T-helper 17 cell (primary cell): ENCODE measurements at regions not wholly inside any gene's neighbourhood (a gene's known extent, or its start where the extent isn't known, plus 50 kb on each side); places are given as distances from the start of the nearest gene placed in this dataset.

Experiments used
- ATAC-seq: fragments of 150-1000 bp; cut with Tn5 transposase; 2 replicates; pipeline ENCODE4 v1.10.0; 2021; ENCODE audit warnings: mild to moderate bottlenecking, moderate library complexity
- DNase-seq, 3 donors: peaks; one replicate each; pipeline versions ENCODE4 v3.0.0 to v3.0.0-alpha.2; 2020 to 2021
- H3K9me3 ChIP-seq: one replicate; pipeline ENCODE4 v1.7.0; 2013; ENCODE audit warnings: low read length, mild to moderate bottlenecking; ENCODE audit not compliant: control insufficient read depth, poor library complexity, severe bottlenecking
- H3K27ac Mint-ChIP-seq: one replicate; pipeline ENCODE4 v1.8.0; 2022; ENCODE audit warnings: mild to moderate bottlenecking, moderate library complexity, mixed read lengths
- H3K27me3 Mint-ChIP-seq: one replicate; pipeline ENCODE4 v1.8.0; 2022; ENCODE audit warnings: mixed read lengths
- H3K36me3 Mint-ChIP-seq: one replicate; pipeline ENCODE4 v1.8.0; 2022; ENCODE audit warnings: low read depth, mixed read lengths
- H3K4me1 Mint-ChIP-seq: one replicate; pipeline ENCODE4 v1.8.0; 2022; ENCODE audit warnings: mild to moderate bottlenecking, mixed read lengths
- H3K4me3 Mint-ChIP-seq: one replicate; pipeline ENCODE4 v1.8.0; 2022; ENCODE audit warnings: mild to moderate bottlenecking, moderate library complexity, mixed read lengths

DNA sequence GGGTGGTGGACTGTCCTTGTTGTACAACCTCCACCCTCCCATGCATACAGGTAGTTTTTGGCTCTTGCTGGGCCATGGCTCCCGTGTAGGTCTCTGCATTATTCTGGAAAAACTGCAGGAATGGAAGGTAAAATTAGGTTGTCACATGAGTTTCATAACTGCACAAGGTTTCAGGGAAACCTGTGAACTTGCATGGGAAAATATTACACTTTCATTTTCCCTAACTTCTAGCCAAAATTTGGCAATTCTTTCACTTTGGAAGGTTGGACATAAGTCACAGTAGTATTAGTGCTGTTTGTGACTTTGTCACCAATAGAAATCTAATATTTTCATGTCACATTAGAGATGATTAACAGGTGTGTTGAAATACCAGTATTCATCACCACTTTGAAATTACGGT is 118.1 kb upstream of the MGAT5 start:
- Mint-ChIP-seq H3K4me3 (peak overlapping the region; percentile 57), H3K36me3 (peaks cover 3% of the 10 kb centered on the region), H3K27ac (peak overlapping the region; percentile 87), H3K4me1 (peaks cover 64% of the 10 kb centered on the region), H3K27me3 (no peaks in the 10 kb centered on the region)
- H3K9me3 ChIP-seq = no peaks in the 10 kb centered on the region
- no peak for DNase-seq
- ATAC-seq = no peak

DNA sequence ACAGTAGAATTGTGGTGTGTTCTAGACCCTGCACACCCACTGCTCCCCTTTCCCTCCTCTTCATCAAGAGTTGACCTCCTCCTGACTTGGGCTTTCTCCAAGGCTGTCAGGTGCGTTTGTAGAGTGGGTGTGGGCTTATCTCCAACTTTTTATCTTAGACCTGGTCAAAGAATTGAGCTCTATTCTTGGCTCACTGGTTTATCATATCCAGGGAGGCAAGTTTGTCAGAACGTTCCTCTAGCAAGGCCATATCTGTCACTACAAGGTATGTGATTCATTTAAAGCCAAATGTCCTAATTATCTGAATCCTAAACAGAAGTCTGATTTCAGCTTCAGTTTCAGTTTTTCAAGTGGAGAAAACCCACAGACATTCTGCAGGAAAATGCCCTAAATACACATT is 117.1 kb upstream of the MGAT5 start:
- H3K9me3 ChIP-seq = no peaks in the 10 kb centered on the region
- H3K27ac Mint-ChIP-seq = peak overlapping the region; percentile 87
- peaks cover 69% of the 10 kb centered on the region for H3K4me1 Mint-ChIP-seq
- peak overlapping the region; percentile 86 for H3K4me3 Mint-ChIP-seq
- ATAC-seq (peak; percentile 21), DNase-seq (no peak)
- peaks cover 3% of the 10 kb centered on the region for H3K36me3 Mint-ChIP-seq
- H3K27me3 Mint-ChIP-seq = no peaks in the 10 kb centered on the region

DNA sequence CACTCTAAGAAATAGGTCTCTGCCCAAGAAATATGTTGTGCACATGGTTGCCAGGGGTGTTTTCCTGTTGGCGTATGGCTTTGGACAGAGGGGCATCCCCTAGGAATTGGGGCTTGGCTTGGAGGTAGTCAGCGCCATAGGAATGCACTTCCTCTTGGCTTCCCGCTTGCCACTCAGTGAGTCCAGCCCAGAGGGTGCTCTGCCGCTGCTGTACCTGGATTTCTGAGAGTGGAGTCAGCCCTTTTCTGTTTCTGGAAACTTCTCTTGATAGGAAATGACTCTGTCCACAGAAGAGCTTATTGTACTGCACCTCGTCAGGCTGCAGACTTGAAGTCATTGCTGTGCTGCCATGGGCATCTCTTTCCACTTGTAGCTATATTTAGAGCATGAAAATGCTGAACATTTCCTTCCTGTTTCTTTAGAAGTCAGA is 116.7 kb upstream of the MGAT5 start:
- DNase-seq = no peak
- peak overlapping the region; percentile 86 for H3K4me3 Mint-ChIP-seq
- H3K27ac Mint-ChIP-seq = peak overlapping the region; percentile 87
- H3K9me3 ChIP-seq = no peaks in the 10 kb centered on the region
- peak; percentile 56 for ATAC-seq
- H3K36me3 Mint-ChIP-seq = peaks cover 3% of the 10 kb centered on the region
- peaks cover 69% of the 10 kb centered on the region for H3K4me1 Mint-ChIP-seq
- H3K27me3 Mint-ChIP-seq = no peaks in the 10 kb centered on the region

DNA sequence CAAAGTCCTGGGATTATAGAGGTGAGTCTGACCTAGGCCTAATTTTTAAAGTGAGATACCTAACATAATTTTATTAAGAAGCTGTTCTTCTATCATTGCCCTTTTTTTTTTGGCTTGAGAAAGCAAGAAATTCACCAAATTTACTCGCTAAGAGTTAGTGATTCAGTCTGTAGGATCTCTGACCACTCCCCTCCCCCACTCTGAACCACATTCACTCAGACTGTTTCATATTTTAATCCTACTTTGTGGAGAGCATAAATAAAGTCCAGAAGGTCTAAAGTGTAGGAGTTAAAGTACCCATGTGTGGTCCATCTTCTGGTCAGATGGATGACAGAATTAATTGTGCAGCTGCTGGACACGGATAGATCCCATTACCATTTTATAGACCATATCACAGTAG is 115.8 kb upstream of the MGAT5 start:
- Mint-ChIP-seq H3K4me3 (peak overlapping the region; percentile 33), H3K27me3 (no peaks in the 10 kb centered on the region)

DNA sequence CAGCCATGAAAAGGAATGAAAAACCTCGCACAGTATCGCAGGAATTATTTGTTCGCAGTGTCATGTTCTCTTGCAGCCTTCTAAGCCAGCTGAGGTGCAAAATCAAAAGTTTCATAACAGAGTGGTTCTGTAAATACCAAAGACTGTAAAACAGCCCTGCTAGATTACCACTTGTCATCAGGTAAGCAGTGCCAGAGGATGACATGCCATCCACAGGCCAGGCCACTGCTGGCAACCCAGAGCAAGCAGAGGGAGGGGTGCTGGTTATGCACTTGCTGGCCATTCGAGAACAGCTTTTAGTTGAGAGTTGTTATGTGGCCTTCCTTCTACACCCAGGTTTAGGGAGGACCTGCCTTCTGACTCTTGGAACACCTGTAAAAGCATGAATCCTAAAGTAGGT is 114.3 kb upstream of the MGAT5 start:
- Mint-ChIP-seq H3K4me3 (peak overlapping the region; percentile 25), H3K4me1 (peaks cover 77% of the 10 kb centered on the region)
- no peak for ATAC-seq

More for the DNA sequence above, 115.8 kb upstream of the MGAT5 start:
- peak overlapping the region; percentile 87 for H3K27ac Mint-ChIP-seq
- H3K4me1 Mint-ChIP-seq = peaks cover 74% of the 10 kb centered on the region
- no peak for ATAC-seq
- DNase-seq = no peak
- H3K36me3 Mint-ChIP-seq = peaks cover 5% of the 10 kb centered on the region
- H3K9me3 ChIP-seq = no peaks in the 10 kb centered on the region

DNA sequence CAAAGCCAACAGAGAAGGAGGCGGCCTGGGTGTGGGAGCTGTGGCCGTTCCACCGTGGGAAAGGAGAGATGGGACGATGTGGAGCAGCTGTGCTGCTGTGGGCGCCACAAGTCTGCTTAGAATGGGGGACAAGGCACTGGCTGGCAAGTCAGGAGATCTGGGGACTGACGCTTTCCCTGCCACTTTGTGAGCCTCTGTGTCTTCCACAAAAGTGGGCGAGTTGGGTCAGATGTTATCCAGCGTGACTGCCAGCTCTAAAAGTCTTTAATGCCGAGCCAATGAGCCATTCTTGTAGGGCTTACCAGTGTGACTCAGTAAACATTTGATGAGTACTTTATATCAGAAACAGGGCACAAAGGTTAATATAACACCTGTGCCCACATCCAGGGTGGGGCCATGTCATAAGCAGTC is 113.6 kb upstream of the MGAT5 start:
- Mint-ChIP-seq H3K36me3 (peaks cover 9% of the 10 kb centered on the region), H3K4me3 (no peak overlapping the region), H3K4me1 (peaks cover 77% of the 10 kb centered on the region), H3K27ac (peak overlapping the region; percentile 98), H3K27me3 (no peaks in the 10 kb centered on the region)
- no peaks in the 10 kb centered on the region for H3K9me3 ChIP-seq
- no peak for DNase-seq
- no peak for ATAC-seq

More for the DNA sequence above, 114.3 kb upstream of the MGAT5 start:
- DNase-seq = no peak
- Mint-ChIP-seq H3K27me3 (no peaks in the 10 kb centered on the region), H3K36me3 (peaks cover 9% of the 10 kb centered on the region), H3K27ac (peak overlapping the region; percentile 98)
- H3K9me3 ChIP-seq = no peaks in the 10 kb centered on the region

DNA sequence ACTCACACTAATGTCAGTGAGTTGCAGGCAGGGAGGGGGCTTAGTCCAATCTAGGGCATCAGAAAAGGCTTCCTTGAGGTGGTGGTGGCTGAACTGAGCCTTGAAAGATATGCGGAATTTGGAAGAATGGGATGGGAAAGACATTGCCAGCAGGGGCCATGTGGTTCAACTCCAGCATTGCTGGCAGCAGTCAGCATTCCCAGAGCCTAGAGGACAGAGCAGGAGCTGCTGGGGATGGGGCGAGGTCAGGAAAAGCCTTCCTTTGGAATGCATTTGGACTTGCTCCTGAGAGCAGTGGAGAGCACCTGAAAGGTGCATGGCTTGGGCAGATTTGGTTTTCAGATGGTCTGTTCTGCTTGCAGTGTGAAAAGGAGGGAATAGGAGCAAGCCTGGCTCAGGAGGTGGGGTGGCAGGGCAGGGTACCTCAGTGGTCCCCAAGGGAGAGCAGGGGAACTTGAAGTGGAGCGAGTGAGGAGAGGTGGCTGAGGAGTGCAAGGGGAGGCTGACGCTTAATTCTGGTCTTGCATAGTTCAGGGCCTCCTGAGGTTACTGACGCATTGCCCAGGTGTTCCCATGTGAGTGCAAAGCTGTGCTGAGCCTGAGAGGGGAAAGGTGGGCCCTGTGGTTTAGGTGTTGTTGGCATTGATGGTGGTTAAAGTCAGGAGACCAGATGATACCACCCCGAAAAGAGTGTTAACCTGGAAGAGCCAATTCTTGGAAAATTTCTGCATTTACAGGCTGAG is 112.1 kb upstream of the MGAT5 start:
- H3K4me3 Mint-ChIP-seq = peak overlapping the region; percentile 46

DNA sequence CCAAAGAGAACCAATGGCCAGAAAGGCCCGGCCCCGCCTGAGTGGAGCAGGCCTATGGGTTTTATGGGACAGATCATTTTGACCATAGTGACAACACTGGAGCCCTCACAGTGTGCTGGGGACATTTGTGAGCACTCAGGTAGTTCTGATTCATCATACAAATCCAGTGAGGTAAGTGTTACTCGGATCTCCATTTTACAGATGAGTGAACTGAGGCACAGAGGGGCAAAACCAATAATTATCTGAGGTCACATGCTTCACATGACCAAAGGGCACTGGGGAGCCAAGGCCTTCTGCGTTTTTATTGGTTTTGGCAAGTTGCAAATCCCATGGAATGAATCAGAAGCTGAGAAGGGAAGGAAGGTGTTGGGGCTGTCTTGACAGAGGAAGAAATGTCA is 111.5 kb upstream of the MGAT5 start:
- no peaks in the 10 kb centered on the region for H3K9me3 ChIP-seq
- Mint-ChIP-seq H3K27me3 (no peaks in the 10 kb centered on the region), H3K4me1 (peaks cover 79% of the 10 kb centered on the region), H3K4me3 (peak overlapping the region; percentile 56), H3K27ac (peak overlapping the region; percentile 98), H3K36me3 (peaks cover 9% of the 10 kb centered on the region)
- no peak for DNase-seq
- no peak for ATAC-seq

More for the DNA sequence above, 112.1 kb upstream of the MGAT5 start:
- H3K27me3 Mint-ChIP-seq = no peaks in the 10 kb centered on the region
- H3K9me3 ChIP-seq = no peaks in the 10 kb centered on the region
- DNase-seq (no peak), ATAC-seq (no peak)
- peak overlapping the region; percentile 98 for H3K27ac Mint-ChIP-seq
- peaks cover 85% of the 10 kb centered on the region for H3K4me1 Mint-ChIP-seq
- H3K36me3 Mint-ChIP-seq = peaks cover 9% of the 10 kb centered on the region

DNA sequence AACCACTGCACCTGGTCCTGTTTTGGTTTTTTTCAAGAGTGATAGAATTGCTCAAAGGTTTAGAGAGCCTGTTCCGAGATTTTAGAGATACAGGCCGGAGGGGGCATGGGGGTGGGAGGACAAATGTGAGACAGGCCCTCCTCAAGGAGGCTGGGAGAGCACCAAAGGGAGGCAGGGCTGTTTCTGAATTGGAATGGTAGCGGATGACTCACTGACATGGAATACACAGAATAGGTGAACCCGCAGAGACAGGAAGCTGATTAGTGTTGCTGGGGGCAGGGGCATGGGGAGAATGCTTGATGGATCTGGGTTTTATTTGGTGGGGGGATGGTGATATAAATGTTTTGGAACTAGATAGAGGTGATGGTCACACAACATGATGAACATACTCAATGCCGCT is 111.0 kb upstream of the MGAT5 start:
- DNase-seq (no peak), ATAC-seq (no peak)
- Mint-ChIP-seq H3K4me3 (peak overlapping the region; percentile 71), H3K4me1 (peaks cover 78% of the 10 kb centered on the region), H3K27me3 (no peaks in the 10 kb centered on the region), H3K36me3 (peaks cover 9% of the 10 kb centered on the region), H3K27ac (peak overlapping the region; percentile 98)
- no peaks in the 10 kb centered on the region for H3K9me3 ChIP-seq

DNA sequence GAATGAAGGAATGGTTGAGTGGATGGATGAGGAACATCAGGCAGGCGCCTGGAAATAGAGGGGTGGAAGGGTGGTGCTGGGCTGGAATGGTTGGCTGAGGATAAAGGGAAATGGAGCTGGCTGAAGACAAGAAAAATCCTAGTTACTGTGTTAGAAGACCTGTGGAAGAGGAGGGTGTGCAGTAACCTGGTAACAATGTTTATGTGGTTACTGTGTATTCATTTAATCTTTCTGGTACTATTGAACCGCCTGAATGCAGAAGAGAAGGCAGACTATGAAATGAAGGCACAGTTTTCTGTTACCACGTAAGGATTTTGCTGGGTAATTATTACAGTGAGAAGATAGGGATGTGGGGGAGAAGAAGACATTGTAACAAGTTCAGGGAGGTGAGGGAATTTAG is 110.3 kb upstream of the MGAT5 start:
- no peaks in the 10 kb centered on the region for H3K27me3 Mint-ChIP-seq
- H3K27ac Mint-ChIP-seq = peak overlapping the region; percentile 98
- H3K9me3 ChIP-seq = no peaks in the 10 kb centered on the region
- H3K36me3 Mint-ChIP-seq = peaks cover 9% of the 10 kb centered on the region
- DNase-seq (no peak), ATAC-seq (peak; percentile 63)
- H3K4me3 Mint-ChIP-seq = no peak overlapping the region
- H3K4me1 Mint-ChIP-seq = peaks cover 77% of the 10 kb centered on the region

DNA sequence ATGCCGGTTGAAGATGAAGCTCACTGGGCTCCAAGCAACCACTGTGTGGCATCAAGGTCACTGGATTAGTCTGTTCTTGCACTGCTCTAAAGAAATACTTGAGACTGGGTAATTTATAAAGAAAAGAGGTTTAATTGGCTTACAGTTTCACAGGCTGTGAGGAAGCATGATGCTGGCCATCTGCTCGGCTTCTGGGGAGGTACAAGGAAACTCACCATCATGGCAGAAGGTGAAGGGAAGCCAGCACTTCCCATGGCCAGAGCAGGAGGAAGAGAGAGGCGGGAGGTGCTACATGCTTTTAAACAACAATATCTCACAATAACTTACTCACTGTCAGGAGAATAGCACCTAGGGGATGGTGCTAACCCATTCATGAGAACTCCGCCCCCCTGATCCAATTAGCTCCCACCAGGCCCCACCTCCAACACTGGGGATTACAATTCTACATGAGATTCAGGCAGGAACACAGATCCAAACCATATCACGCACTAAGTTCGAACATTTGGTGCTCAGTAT is 109.7 kb upstream of the MGAT5 start:
- peak overlapping the region; percentile 25 for H3K4me3 Mint-ChIP-seq
- H3K9me3 ChIP-seq = no peaks in the 10 kb centered on the region
- ATAC-seq (no peak), DNase-seq (no peak)
- no peaks in the 10 kb centered on the region for H3K27me3 Mint-ChIP-seq
- H3K4me1 Mint-ChIP-seq = peaks cover 71% of the 10 kb centered on the region
- peaks cover 9% of the 10 kb centered on the region for H3K36me3 Mint-ChIP-seq
- H3K27ac Mint-ChIP-seq = peak overlapping the region; percentile 98

DNA sequence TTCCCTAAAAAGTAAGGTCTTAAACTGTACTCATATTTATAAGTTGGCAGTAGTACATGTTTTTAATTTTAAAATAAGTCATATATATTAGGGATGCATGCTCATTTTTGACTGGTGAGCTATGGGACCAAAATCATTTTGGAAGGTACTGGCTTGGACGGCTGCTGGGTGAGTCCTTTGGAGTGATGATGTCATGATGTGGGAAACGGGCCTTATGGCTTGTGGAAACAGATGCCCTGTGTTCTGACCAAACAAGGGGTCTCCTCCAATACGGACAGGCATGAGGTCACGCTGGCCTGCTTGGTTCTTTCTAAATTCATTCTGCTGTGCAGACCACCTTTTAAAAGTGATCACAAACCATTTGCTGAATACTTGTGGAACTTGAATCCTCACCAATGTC is 109.2 kb upstream of the MGAT5 start:
- H3K9me3 ChIP-seq = no peaks in the 10 kb centered on the region
- Mint-ChIP-seq H3K27ac (peak overlapping the region; percentile 83), H3K4me1 (peaks cover 71% of the 10 kb centered on the region), H3K36me3 (peaks cover 9% of the 10 kb centered on the region), H3K4me3 (no peak overlapping the region), H3K27me3 (no peaks in the 10 kb centered on the region)
- DNase-seq = no peak
- no peak for ATAC-seq

DNA sequence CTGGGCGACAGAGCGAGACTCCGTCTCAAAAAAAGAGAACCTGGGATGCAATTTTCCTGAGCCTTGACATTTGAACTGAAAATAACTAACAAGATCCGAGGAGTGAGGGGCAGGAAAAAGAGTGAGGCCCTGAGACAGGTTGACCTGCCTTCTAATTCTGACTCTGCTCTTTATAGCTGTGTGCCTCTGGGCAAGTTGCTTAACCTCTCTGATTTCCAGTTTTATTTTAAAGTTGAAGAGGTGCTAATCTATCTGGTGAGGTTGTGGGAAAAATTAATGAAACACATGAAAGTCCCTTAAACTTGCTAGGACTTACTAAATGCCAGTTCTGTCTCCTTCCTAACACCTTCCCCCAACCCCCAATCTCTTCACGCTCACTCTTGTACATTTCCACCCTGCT is 108.4 kb upstream of the MGAT5 start:
- H3K27me3 Mint-ChIP-seq = no peaks in the 10 kb centered on the region
- H3K27ac Mint-ChIP-seq = peak overlapping the region; percentile 83
- peaks cover 68% of the 10 kb centered on the region for H3K4me1 Mint-ChIP-seq
- ATAC-seq = no peak
- peak overlapping the region; percentile 12 for H3K4me3 Mint-ChIP-seq
- no peak for DNase-seq
- H3K9me3 ChIP-seq = no peaks in the 10 kb centered on the region
- peaks cover 7% of the 10 kb centered on the region for H3K36me3 Mint-ChIP-seq

DNA sequence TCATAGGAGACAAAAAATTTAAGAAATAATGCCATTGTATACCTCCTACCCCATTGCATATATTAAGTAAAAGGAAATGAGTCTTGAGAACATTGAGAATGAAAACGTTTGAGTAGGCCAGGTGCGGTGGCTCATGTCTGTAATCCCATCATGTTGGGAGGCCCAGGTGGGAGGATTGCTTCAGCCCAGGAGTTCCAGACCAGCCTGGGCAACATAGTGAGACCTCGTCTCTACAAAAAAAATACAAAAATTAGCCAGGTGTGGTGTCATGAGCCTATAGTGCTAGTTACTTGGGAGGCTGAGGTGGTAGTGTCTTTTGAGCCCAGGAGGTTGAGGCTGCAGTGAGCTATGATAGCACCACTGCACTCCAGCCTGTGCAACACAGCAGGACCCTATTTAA is 107.7 kb upstream of the MGAT5 start:
- peaks cover 7% of the 10 kb centered on the region for H3K36me3 Mint-ChIP-seq
- peak overlapping the region; percentile 12 for H3K4me3 Mint-ChIP-seq
- no peaks in the 10 kb centered on the region for H3K9me3 ChIP-seq
- peak; percentile 33 for ATAC-seq
- no peaks in the 10 kb centered on the region for H3K27me3 Mint-ChIP-seq
- peaks cover 61% of the 10 kb centered on the region for H3K4me1 Mint-ChIP-seq
- H3K27ac Mint-ChIP-seq = peak overlapping the region; percentile 83
- no peak for DNase-seq
